Activated CD4-positive, alpha-beta memory T cell treated with anti-CD3 and anti-CD28 coated beads for 36 hours (primary cell): ENCODE measurements at regions not wholly inside any gene's neighbourhood (a gene's known extent, or its start where the extent isn't known, plus 50 kb on each side); places are given as distances from the start of the nearest gene placed in this dataset.
"Not testable (repeated sequence)": the region's sequence is repeated elsewhere in the genome, so short reads cannot be mapped to it uniquely, and the experiment has no call there.

Experiments used
- CTCF ChIA-PET: fragments of 350-600 bp; sonication (Branson Sonifier 250); formaldehyde crosslinking; loops from one replicate; lab custom pipeline; 2021; ENCODE audit warnings: antibody characterized with exemption, inconsistent platforms; lab: Charles Lee
- POLR2A ChIA-PET: fragments of 350-600 bp; sonication (Branson Sonifier 250); formaldehyde crosslinking; loops from one replicate; lab custom pipeline; 2021; ENCODE audit warnings: antibody characterized with exemption; lab: Charles Lee
- DNase-seq: peaks from one replicate; pipeline ENCODE4 v3.0.0-alpha.2; 2020
- H3K27ac Mint-ChIP-seq: one replicate; pipeline ENCODE4 v1.8.0; 2021; ENCODE audit warnings: mixed read lengths
- H3K27me3 Mint-ChIP-seq: one replicate; pipeline ENCODE4 v1.8.0; 2021; ENCODE audit warnings: mixed read lengths
- H3K36me3 Mint-ChIP-seq: one replicate; pipeline ENCODE4 v1.8.0; 2021; ENCODE audit warnings: mixed read lengths
- H3K4me1 Mint-ChIP-seq: one replicate; pipeline ENCODE4 v1.8.0; 2021; ENCODE audit warnings: low read depth, mixed read lengths
- H3K4me3 Mint-ChIP-seq: one replicate; pipeline ENCODE4 v1.8.0; 2021; ENCODE audit warnings: mild to moderate bottlenecking, mixed read lengths
- H3K9me3 Mint-ChIP-seq: one replicate; pipeline ENCODE4 v1.8.0; 2021; ENCODE audit warnings: mixed read lengths
- intact Hi-C: fragments of 100-400 bp; cut with micrococcal nuclease; formaldehyde crosslinking; loops from one replicate; pipeline ENCODE4 v1.15.1; 2023

- intact Hi-C loops, H3K36me3 Mint-ChIP-seq, DNase-seq, CTCF ChIA-PET, H3K27me3 Mint-ChIP-seq, H3K4me3 Mint-ChIP-seq, POLR2A ChIA-PET, H3K4me1 Mint-ChIP-seq, H3K27ac Mint-ChIP-seq: not testable (repeated sequence)
- H3K9me3 Mint-ChIP-seq: peaks cover 45% of the 10 kb centered on the region
Measured at GRCh38 chr21:8757399-8758093, 1763.8 kb upstream of the TPTE start.

- H3K36me3 Mint-ChIP-seq, H3K4me1 Mint-ChIP-seq, H3K27me3 Mint-ChIP-seq, CTCF ChIA-PET, intact Hi-C loops, POLR2A ChIA-PET, H3K27ac Mint-ChIP-seq, H3K4me3 Mint-ChIP-seq, DNase-seq: not testable (repeated sequence)
- peaks cover 54% of the 10 kb centered on the region for H3K9me3 Mint-ChIP-seq
Measured at GRCh38 chr21:8758921-8759367, 1762.4 kb upstream of the TPTE start.

- peaks cover 61% of the 10 kb centered on the region for H3K9me3 Mint-ChIP-seq
- POLR2A ChIA-PET, intact Hi-C loops: not testable (repeated sequence)
Measured at GRCh38 chr21:8762241-8762640, 1759.1 kb upstream of the TPTE start.

GRCh38 chr21:8764416-8764815 lies 1757.0 kb upstream of the TPTE start:
- POLR2A ChIA-PET, intact Hi-C loops, H3K27me3 Mint-ChIP-seq, CTCF ChIA-PET, DNase-seq, H3K27ac Mint-ChIP-seq, H3K4me3 Mint-ChIP-seq, H3K4me1 Mint-ChIP-seq, H3K36me3 Mint-ChIP-seq: not testable (repeated sequence)
- H3K9me3 Mint-ChIP-seq: peaks cover 47% of the 10 kb centered on the region

More at GRCh38 chr21:8762241-8762640, 1759.1 kb upstream of the TPTE start:
- H3K27me3 Mint-ChIP-seq, DNase-seq, H3K4me3 Mint-ChIP-seq, H3K27ac Mint-ChIP-seq, CTCF ChIA-PET, H3K36me3 Mint-ChIP-seq, H3K4me1 Mint-ChIP-seq: not testable (repeated sequence)

GRCh38 chr21:8766142-8766541 lies 1755.2 kb upstream of the TPTE start:
- H3K4me3 Mint-ChIP-seq, CTCF ChIA-PET, H3K27ac Mint-ChIP-seq, intact Hi-C loops, H3K4me1 Mint-ChIP-seq, DNase-seq, H3K27me3 Mint-ChIP-seq, H3K36me3 Mint-ChIP-seq, POLR2A ChIA-PET: not testable (repeated sequence)
- H3K9me3 Mint-ChIP-seq: peaks cover 48% of the 10 kb centered on the region

GRCh38 chr21:8772910-8773514 lies 1748.4 kb upstream of the TPTE start:
- H3K27me3 Mint-ChIP-seq, H3K4me1 Mint-ChIP-seq, intact Hi-C loops, H3K27ac Mint-ChIP-seq, H3K36me3 Mint-ChIP-seq, POLR2A ChIA-PET, CTCF ChIA-PET, H3K4me3 Mint-ChIP-seq, DNase-seq: not testable (repeated sequence)
- peaks cover 44% of the 10 kb centered on the region for H3K9me3 Mint-ChIP-seq

GRCh38 chr21:8775591-8776215 lies 1745.7 kb upstream of the TPTE start:
- H3K27me3 Mint-ChIP-seq, DNase-seq, H3K4me3 Mint-ChIP-seq, intact Hi-C loops, H3K4me1 Mint-ChIP-seq, H3K27ac Mint-ChIP-seq, H3K36me3 Mint-ChIP-seq, POLR2A ChIA-PET, CTCF ChIA-PET: not testable (repeated sequence)
- H3K9me3 Mint-ChIP-seq: peaks cover 42% of the 10 kb centered on the region

GRCh38 chr21:8777260-8777659 lies 1744.1 kb upstream of the TPTE start:
- DNase-seq, H3K4me3 Mint-ChIP-seq, POLR2A ChIA-PET, intact Hi-C loops, H3K4me1 Mint-ChIP-seq, H3K27ac Mint-ChIP-seq, H3K36me3 Mint-ChIP-seq, CTCF ChIA-PET, H3K27me3 Mint-ChIP-seq: not testable (repeated sequence)
- peaks cover 38% of the 10 kb centered on the region for H3K9me3 Mint-ChIP-seq

- intact Hi-C loops, H3K27me3 Mint-ChIP-seq, H3K36me3 Mint-ChIP-seq, H3K4me1 Mint-ChIP-seq, H3K27ac Mint-ChIP-seq, CTCF ChIA-PET, DNase-seq, POLR2A ChIA-PET, H3K4me3 Mint-ChIP-seq: not testable (repeated sequence)
- H3K9me3 Mint-ChIP-seq: peaks cover 33% of the 10 kb centered on the region
Measured at GRCh38 chr21:8778323-8779085, 1742.9 kb upstream of the TPTE start.

GRCh38 chr21:8812840-8813239 lies 1708.5 kb upstream of the TPTE start:
- H3K4me3 Mint-ChIP-seq, intact Hi-C loops, H3K27me3 Mint-ChIP-seq, H3K36me3 Mint-ChIP-seq, H3K4me1 Mint-ChIP-seq, H3K27ac Mint-ChIP-seq, CTCF ChIA-PET, POLR2A ChIA-PET, DNase-seq, H3K9me3 Mint-ChIP-seq: not testable (repeated sequence)

GRCh38 chr21:8834264-8834663 lies 1687.1 kb upstream of the TPTE start:
- CTCF ChIA-PET, H3K27ac Mint-ChIP-seq, POLR2A ChIA-PET, H3K9me3 Mint-ChIP-seq, intact Hi-C loops, H3K36me3 Mint-ChIP-seq, H3K27me3 Mint-ChIP-seq, H3K4me3 Mint-ChIP-seq, DNase-seq, H3K4me1 Mint-ChIP-seq: not testable (repeated sequence)
